A673 (cell line): ENCODE measurements at regions not wholly inside any gene's neighbourhood (a gene's known extent, or its start where the extent isn't known, plus 50 kb on each side); places are given as distances from the start of the nearest gene placed in this dataset.

Source experiments
- BruUV-seq: library from RNA; stranded (reverse); fragments of 400-500 nt; replicated peaks from 2 replicates; lab custom pipeline; 2021; lab: Mats Ljungman, UMichigan
- CTCF ChIA-PET: fragments of 300-600 bp; sonication (Branson Sonifier 250); formaldehyde crosslinking; loops from one replicate; lab custom pipeline; 2022; ENCODE audit warnings: antibody characterized with exemption; lab: Charles Lee
- POLR2A ChIA-PET: fragments of 300-600 bp; sonication (Branson Sonifier 250); formaldehyde crosslinking; loops from one replicate; lab custom pipeline; 2022; ENCODE audit warnings: antibody characterized with exemption; ENCODE audit not compliant: low non-redundant PET; lab: Charles Lee
- DNase-seq: peaks from one replicate; pipeline ENCODE4 v3.0.0-alpha.2; 2015; ENCODE audit warnings: low spot score
- H3K27ac ChIP-seq: fragments of 200-600 bp; sonication (generic); 2 replicates; pipeline ENCODE4 v1.5.1; 2016; ENCODE audit warnings: mixed run types, low read depth, mild to moderate bottlenecking, mixed read lengths, antibody characterized with exemption, low read length; ENCODE audit not compliant: poor library complexity, severe bottlenecking
- H3K27me3 ChIP-seq: fragments of 200-600 bp; sonication (generic); replicated peaks from 2 replicates; pipeline ENCODE4 v1.6.1; 2017; ENCODE audit warnings: mixed run types, low read depth, mild to moderate bottlenecking, mixed read lengths, antibody characterized with exemption, low read length; ENCODE audit not compliant: insufficient read depth, poor library complexity
- H3K36me3 ChIP-seq: fragments of 200-600 bp; sonication (generic); 2 replicates; pipeline ENCODE4 v1.6.1; 2016; ENCODE audit warnings: mixed run types, mild to moderate bottlenecking, mixed read lengths, antibody characterized with exemption, low read length; ENCODE audit not compliant: insufficient read depth, poor library complexity, severe bottlenecking
- H3K4me1 ChIP-seq: fragments of 200-600 bp; sonication (generic); 2 replicates; pipeline ENCODE4 v1.6.1; 2017; ENCODE audit warnings: mixed run types, mild to moderate bottlenecking, mixed read lengths, antibody characterized with exemption, low read length; ENCODE audit not compliant: insufficient read depth, poor library complexity, severe bottlenecking
- H3K4me3 ChIP-seq: fragments of 200-600 bp; sonication (generic); 2 replicates; pipeline ENCODE4 v1.5.1; 2016; ENCODE audit warnings: low read depth, mixed run types, mild to moderate bottlenecking, mixed read lengths, low read length; ENCODE audit not compliant: poor library complexity, severe bottlenecking
- H3K9me3 ChIP-seq: fragments of 200-600 bp; sonication (generic); 2 replicates; pipeline ENCODE4 v1.6.1; 2016; ENCODE audit warnings: mixed run types, low read depth, mild to moderate bottlenecking, mixed read lengths, antibody characterized with exemption, low read length; ENCODE audit not compliant: poor library complexity, severe bottlenecking
- CTCF ChIP-seq: fragments of 300-800, 200-600 bp; sonication (generic); conservative IDR thresholded peaks from 2 replicates; pipeline ENCODE4 v1.5.1; 2017; ENCODE audit warnings: low read depth, mild to moderate bottlenecking, antibody characterized with exemption, low read length, moderate library complexity, mixed read lengths
- EZH2 ChIP-seq: fragments of 200-600 bp; sonication (generic); IDR thresholded peaks from 2 replicates; pipeline ENCODE4 v1.6.1; 2017; ENCODE audit warnings: borderline replicate concordance, low read depth, mild to moderate bottlenecking, mixed read lengths, antibody characterized with exemption, low read length; ENCODE audit not compliant: poor library complexity, severe bottlenecking
- intact Hi-C: fragments of 100-400 bp; cut with micrococcal nuclease; formaldehyde crosslinking; loops from one replicate; pipeline ENCODE4 v1.10.0; 2022; ENCODE audit not compliant: unreplicated experiment

GRCh38 chr6:19660123-19660910 lies 176.9 kb upstream of the ID4 start:
- H3K4me3 ChIP-seq, result no peak overlapping the region
- no TSS peak for BruUV-seq
- intact Hi-C loops, result no loop called here
- no peaks in the 10 kb centered on the region for H3K36me3 ChIP-seq
- CTCF ChIA-PET, result no interaction called here
- H3K4me1 ChIP-seq, result peaks cover 6% of the 10 kb centered on the region
- TF ChIP-seq CTCF (no peak), EZH2 (no peak)
- no peaks in the 10 kb centered on the region for H3K27me3 ChIP-seq
- no peak for DNase-seq
- peaks cover 4% of the 10 kb centered on the region for H3K9me3 ChIP-seq
- H3K27ac ChIP-seq, result no peak overlapping the region
- POLR2A ChIA-PET, result no interaction called here

DNA sequence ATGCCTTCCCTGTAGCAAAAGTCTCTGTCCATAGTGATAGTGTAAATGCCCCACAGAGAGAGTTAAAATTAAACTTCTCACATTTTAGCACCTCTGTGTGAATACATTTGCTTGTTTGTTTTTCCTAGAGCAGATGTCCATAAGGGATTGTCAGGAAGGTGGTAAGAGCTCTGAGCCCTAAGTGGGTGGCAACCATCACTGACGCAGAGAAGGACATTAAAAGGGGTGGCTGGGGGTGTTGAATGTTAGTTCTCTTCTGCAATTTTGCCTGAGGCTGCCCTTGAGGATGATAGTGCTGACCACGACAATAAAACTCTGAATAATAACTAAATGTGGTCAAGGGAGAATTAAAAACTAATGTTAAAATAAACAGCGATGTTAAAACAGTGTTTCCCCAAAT lies 174.3 kb upstream of the ID4 start:
- no peak for DNase-seq
- no peaks in the 10 kb centered on the region for H3K27me3 ChIP-seq
- CTCF ChIA-PET, result no interaction called here
- POLR2A ChIA-PET, result no interaction called here
- H3K4me3 ChIP-seq, result no peak overlapping the region
- H3K36me3 ChIP-seq, result no peaks in the 10 kb centered on the region
- no peak overlapping the region for H3K27ac ChIP-seq
- H3K9me3 ChIP-seq, result no peaks in the 10 kb centered on the region
- TF ChIP-seq CTCF (no peak), EZH2 (no peak)
- BruUV-seq, result no TSS peak
- intact Hi-C loops, result no loop called here
- peaks cover 17% of the 10 kb centered on the region for H3K4me1 ChIP-seq

DNA sequence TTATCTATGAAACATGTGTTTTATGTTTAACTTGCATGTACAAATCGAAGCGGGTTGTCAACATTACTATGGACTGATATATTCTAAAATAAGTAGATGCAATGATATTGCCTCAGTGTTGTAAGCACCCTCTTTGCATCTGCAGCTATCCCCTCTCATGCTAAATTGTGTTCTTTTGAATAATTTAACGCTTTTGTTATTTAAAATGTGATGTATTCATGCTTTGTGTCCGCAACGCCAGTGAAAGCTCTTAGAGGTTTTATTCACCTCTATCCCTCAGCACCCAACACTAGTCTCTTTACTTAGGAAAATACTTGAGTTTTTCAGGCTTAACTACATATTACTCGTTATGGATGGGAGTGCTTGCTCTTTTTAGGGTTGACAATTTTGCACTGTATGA lies 173.7 kb upstream of the ID4 start:
- peaks cover 17% of the 10 kb centered on the region for H3K4me1 ChIP-seq
- no TSS peak for BruUV-seq
- H3K4me3 ChIP-seq, result no peak overlapping the region
- H3K36me3 ChIP-seq, result no peaks in the 10 kb centered on the region
- no peak for DNase-seq
- ChIA-PET POLR2A (no interaction called here), CTCF (no interaction called here)
- no peak overlapping the region for H3K27ac ChIP-seq
- TF ChIP-seq CTCF, result no peak
- TF ChIP-seq EZH2, result no peak
- no peaks in the 10 kb centered on the region for H3K9me3 ChIP-seq
- H3K27me3 ChIP-seq, result no peaks in the 10 kb centered on the region
- intact Hi-C loops, result no loop called here
